SK-MEL-5 (cell line): ENCODE measurements at regions not wholly inside any gene's neighbourhood (a gene's known extent, or its start where the extent isn't known, plus 50 kb on each side); places are given as distances from the start of the nearest gene placed in this dataset.

ENCODE experiments used
- DNase-seq: peaks from one replicate; pipeline ENCODE4 v3.0.0-alpha.2; 2016; ENCODE audit warnings: low read depth, low spot score
- in situ Hi-C: cut with HindIII; loops from 2 replicates; pipeline ENCODE4 v1.10.0; 2016; ENCODE audit warnings: low sequenced_read_pairs, high pct_unique_total_duplicates, low pct_unique_long_range_greater_than_20kb

- in situ Hi-C loops = no loop called here
- DNase-seq = no peak
Observed at GRCh38 chr6:220312-220711, 72.0 kb upstream of the DUSP22 start.

GRCh38 chr6:220721-221475 lies 71.4 kb upstream of the DUSP22 start:
- no peak for DNase-seq
- in situ Hi-C loops = no loop called here

GRCh38 chr6:221531-222349 lies 70.5 kb upstream of the DUSP22 start:
- DNase-seq = no peak
- in situ Hi-C loops = no loop called here

GRCh38 chr6:222468-222867 lies 69.8 kb upstream of the DUSP22 start:
- in situ Hi-C loops = no loop called here

GRCh38 chr6:223136-223535 lies 69.2 kb upstream of the DUSP22 start:
- in situ Hi-C loops = no loop called here
- no peak for DNase-seq

More at GRCh38 chr6:222468-222867, 69.8 kb upstream of the DUSP22 start:
- DNase-seq = no peak

- in situ Hi-C loops = no loop called here
- no peak for DNase-seq
Observed at GRCh38 chr6:223763-224162, 68.5 kb upstream of the DUSP22 start.

- no peak for DNase-seq
- in situ Hi-C loops = no loop called here
Observed at GRCh38 chr6:224350-224749, 67.9 kb upstream of the DUSP22 start.

- no peak for DNase-seq
- in situ Hi-C loops = no loop called here
Observed at GRCh38 chr6:225121-225721, 67.1 kb upstream of the DUSP22 start.

GRCh38 chr6:225907-226306 lies 66.4 kb upstream of the DUSP22 start:
- DNase-seq = no peak
- in situ Hi-C loops = no loop called here

- in situ Hi-C loops = no loop called here
- DNase-seq = no peak
Observed at GRCh38 chr6:226516-227073, 65.7 kb upstream of the DUSP22 start.

- peak; percentile 68 for DNase-seq
- in situ Hi-C loops = no loop called here
Observed at GRCh38 chr6:227074-227782, 65.1 kb upstream of the DUSP22 start.

GRCh38 chr6:227812-228338 lies 64.4 kb upstream of the DUSP22 start:
- no peak for DNase-seq
- in situ Hi-C loops = no loop called here

GRCh38 chr6:228881-229651 lies 63.2 kb upstream of the DUSP22 start:
- DNase-seq = no peak
- in situ Hi-C loops = no loop called here

GRCh38 chr6:231779-232178 lies 60.5 kb upstream of the DUSP22 start:
- DNase-seq = no peak
- in situ Hi-C loops = no loop called here

GRCh38 chr6:232982-233640 lies 59.2 kb upstream of the DUSP22 start:
- no peak for DNase-seq
- in situ Hi-C loops = no loop called here

- DNase-seq = no peak
- in situ Hi-C loops = no loop called here
Observed at GRCh38 chr6:234706-235372, 57.4 kb upstream of the DUSP22 start.
